CD4-positive, alpha-beta T cell (primary cell): ENCODE measurements at regions not wholly inside any gene's neighbourhood (a gene's known extent, or its start where the extent isn't known, plus 50 kb on each side); places are given as distances from the start of the nearest gene placed in this dataset.

Experiments
- ATAC-seq: fragments of 200-7000 bp; cut with Tn5 transposase; one replicate; pipeline ENCODE4 v1.10.0; 2022; ENCODE audit warnings: mild to moderate bottlenecking; ENCODE audit not compliant: poor library complexity
- CTCF ChIA-PET: fragments of 350-600 bp; sonication (Branson Sonifier 250); formaldehyde crosslinking; loops from one replicate; lab custom pipeline; 2021; ENCODE audit warnings: antibody characterized with exemption, inconsistent platforms; lab: Charles Lee
- POLR2A ChIA-PET: fragments of 350-600 bp; sonication (Branson Sonifier 250); formaldehyde crosslinking; loops from one replicate; lab custom pipeline; 2021; ENCODE audit warnings: antibody characterized with exemption, inconsistent platforms; lab: Charles Lee
- DNase-seq, 14 experiments: peaks; one replicate each; pipeline ENCODE4 v3.0.0-alpha.2; 2013 to 2020; ENCODE audit warnings: mixed read lengths in 2 of 14
- H3K27ac ChIP-seq, 2 donors: one replicate each; pipeline versions ENCODE4 v1.5.1 to v1.7.0; 2013; ENCODE audit warnings: low read length in 2 of 2, low read depth in 1 of 2, mild to moderate bottlenecking in 1 of 2
- H3K27me3 ChIP-seq, 2 experiments: 1 replicate in 1 of 2; 2 replicates in 1 of 2; pipeline versions ENCODE4 v1.6.1 to v1.7.0; 2013; ENCODE audit warnings: low read length in 2 of 2, control low read depth in 1 of 2, mild to moderate bottlenecking in 1 of 2, moderate library complexity in 1 of 2; ENCODE audit not compliant: insufficient read depth in 2 of 2, control insufficient read depth in 1 of 2
- H3K36me3 ChIP-seq: one replicate; pipeline ENCODE4 v1.6.1; 2013; ENCODE audit warnings: low read length, control low read depth; ENCODE audit not compliant: insufficient read depth
- H3K4me1 ChIP-seq: one replicate; pipeline ENCODE4 v1.6.1; 2013; ENCODE audit warnings: low read length, control low read depth; ENCODE audit not compliant: insufficient read depth
- H3K4me3 ChIP-seq: one replicate; pipeline ENCODE4 v1.5.1; 2013; ENCODE audit warnings: mild to moderate bottlenecking, low read length, moderate library complexity
- H3K9me3 ChIP-seq, 2 experiments: 1 replicate in 1 of 2; 2 replicates in 1 of 2; pipeline versions ENCODE4 v1.6.1 to v1.7.0; 2013; ENCODE audit warnings: low read length in 2 of 2, mild to moderate bottlenecking in 2 of 2, control low read depth in 1 of 2, moderate library complexity in 1 of 2; ENCODE audit not compliant: control insufficient read depth in 1 of 2, insufficient read depth in 1 of 2
- H3K27ac Mint-ChIP-seq: one replicate; pipeline ENCODE4 v1.8.0; 2020; ENCODE audit warnings: mixed read lengths
- H3K27me3 Mint-ChIP-seq: one replicate; pipeline ENCODE4 v1.8.0; 2021; ENCODE audit warnings: mixed read lengths
- H3K36me3 Mint-ChIP-seq: one replicate; pipeline ENCODE4 v1.8.0; 2021; ENCODE audit warnings: low read depth, mixed read lengths
- H3K4me1 Mint-ChIP-seq: one replicate; pipeline ENCODE4 v1.8.0; 2021; ENCODE audit warnings: low read depth, mixed read lengths
- H3K4me3 Mint-ChIP-seq: one replicate; pipeline ENCODE4 v1.8.0; 2020; ENCODE audit warnings: mild to moderate bottlenecking, mixed read lengths
- H3K9me3 Mint-ChIP-seq: one replicate; pipeline ENCODE4 v1.8.0; 2020; ENCODE audit warnings: mixed read lengths
- CTCF ChIP-seq: fragments of 200-600 bp; IDR thresholded peaks from one replicate; pipeline ENCODE4 v1.8.0; 2022; ENCODE audit warnings: antibody characterized with exemption, mild to moderate bottlenecking
- intact Hi-C, 2 experiments: fragments of 100-400 bp; cut with DNase I in 1 of 2; cut with micrococcal nuclease in 1 of 2; formaldehyde crosslinking; loops; one replicate each; pipeline versions ENCODE4 v1.15.1 to v1.9.0; 2023 to 2025; cut with DNase I, micrococcal nuclease

- no peaks in the 10 kb centered on the region for H3K9me3 ChIP-seq
- ChIA-PET POLR2A (no interaction called here), CTCF (no interaction called here)
- TF ChIP-seq CTCF, result no peak
- Mint-ChIP-seq H3K27ac (no peak overlapping the region), H3K4me1 (no peaks in the 10 kb centered on the region), H3K9me3 (no peaks in the 10 kb centered on the region), H3K4me3 (no peak overlapping the region), H3K27me3 (peaks cover 10% of the 10 kb centered on the region), H3K36me3 (no peaks in the 10 kb centered on the region)
- DNase-seq (no peak), ATAC-seq (no peak)
- H3K36me3 ChIP-seq, result no peaks in the 10 kb centered on the region
- H3K4me1 ChIP-seq, result no peaks in the 10 kb centered on the region
- H3K4me3 ChIP-seq, result no peak overlapping the region
- H3K27ac ChIP-seq, result no peak overlapping the region
- H3K27me3 ChIP-seq, result no peaks in the 10 kb centered on the region
- intact Hi-C loops, result no loop called here
Observed at GRCh38 chr1:57770236-57770635, 346.4 kb upstream of the DAB1 start.

- H3K27ac ChIP-seq, result no peak overlapping the region
- POLR2A ChIA-PET, result no interaction called here
- H3K27ac Mint-ChIP-seq, result no peak overlapping the region
- DNase-seq, result no peak
- H3K27me3 Mint-ChIP-seq, result peaks cover 7% of the 10 kb centered on the region
- no peaks in the 10 kb centered on the region for H3K27me3 ChIP-seq
- H3K36me3 ChIP-seq, result no peaks in the 10 kb centered on the region
- intact Hi-C loops, result no loop called here
- CTCF ChIA-PET, result no interaction called here
- no peaks in the 10 kb centered on the region for H3K9me3 Mint-ChIP-seq
- no peaks in the 10 kb centered on the region for H3K9me3 ChIP-seq
- no peaks in the 10 kb centered on the region for H3K4me1 Mint-ChIP-seq
- no peak overlapping the region for H3K4me3 ChIP-seq
- no peak overlapping the region for H3K4me3 Mint-ChIP-seq
- no peaks in the 10 kb centered on the region for H3K36me3 Mint-ChIP-seq
- TF ChIP-seq CTCF, result no peak
- ATAC-seq, result no peak
- H3K4me1 ChIP-seq, result no peaks in the 10 kb centered on the region
Observed at GRCh38 chr1:57761628-57762027, 337.8 kb upstream of the DAB1 start.

- Mint-ChIP-seq H3K36me3 (no peaks in the 10 kb centered on the region), H3K27me3 (no peaks in the 10 kb centered on the region), H3K27ac (no peak overlapping the region), H3K9me3 (no peaks in the 10 kb centered on the region), H3K4me1 (no peaks in the 10 kb centered on the region), H3K4me3 (no peak overlapping the region)
- Histone ChIP-seq H3K9me3 (no peaks in the 10 kb centered on the region), H3K4me3 (no peak overlapping the region), H3K27ac (no peak overlapping the region), H3K36me3 (no peaks in the 10 kb centered on the region), H3K27me3 (no peaks in the 10 kb centered on the region), H3K4me1 (no peaks in the 10 kb centered on the region)
- POLR2A ChIA-PET, result no interaction called here
- intact Hi-C loops, result no loop called here
- TF ChIP-seq CTCF, result no peak
- DNase-seq (no peak), ATAC-seq (no peak)
- CTCF ChIA-PET, result no interaction called here
Observed at GRCh38 chr1:57752843-57753242, 329.0 kb upstream of the DAB1 start.
